Ectodermal cell (in vitro differentiated cells): ENCODE measurements at regions not wholly inside any gene's neighbourhood (a gene's known extent, or its start where the extent isn't known, plus 50 kb on each side); places are given as distances from the start of the nearest gene placed in this dataset.

Experiments used
- H3K27ac ChIP-seq: 2 replicates; pipeline ENCODE4 v1.7.0; 2013; ENCODE audit warnings: mild to moderate bottlenecking, low read depth, low read length; ENCODE audit not compliant: insufficient read depth, poor library complexity, severe bottlenecking
- H3K27me3 ChIP-seq: 2 replicates; pipeline ENCODE4 v1.7.0; 2013; ENCODE audit warnings: mild to moderate bottlenecking, low read length; ENCODE audit not compliant: insufficient read depth, control insufficient read depth, poor library complexity, severe bottlenecking
- H3K36me3 ChIP-seq: one replicate; pipeline ENCODE4 v1.7.0; 2013; ENCODE audit warnings: low read length; ENCODE audit not compliant: control insufficient read depth, insufficient read depth
- H3K4me1 ChIP-seq: one replicate; pipeline ENCODE4 v1.7.0; 2013; ENCODE audit warnings: low read length; ENCODE audit not compliant: control insufficient read depth, insufficient read depth
- H3K4me3 ChIP-seq: 2 replicates; pipeline ENCODE4 v1.7.0; 2013; ENCODE audit warnings: low read depth, low read length, control low read depth; ENCODE audit not compliant: insufficient read depth
- H3K9me3 ChIP-seq: 2 replicates; pipeline ENCODE4 v1.7.0; 2013; ENCODE audit warnings: mild to moderate bottlenecking, low read length, moderate library complexity; ENCODE audit not compliant: control insufficient read depth
- WGBS, 2 experiments: methylation state at CpG; one replicate each; pipeline ENCODE4 v1.1.7; 2013; ENCODE audit warnings: missing lambda C conversion rate in 2 of 2; 5-methylcytosine and 5-hydroxymethylcytosine counted together

DNA sequence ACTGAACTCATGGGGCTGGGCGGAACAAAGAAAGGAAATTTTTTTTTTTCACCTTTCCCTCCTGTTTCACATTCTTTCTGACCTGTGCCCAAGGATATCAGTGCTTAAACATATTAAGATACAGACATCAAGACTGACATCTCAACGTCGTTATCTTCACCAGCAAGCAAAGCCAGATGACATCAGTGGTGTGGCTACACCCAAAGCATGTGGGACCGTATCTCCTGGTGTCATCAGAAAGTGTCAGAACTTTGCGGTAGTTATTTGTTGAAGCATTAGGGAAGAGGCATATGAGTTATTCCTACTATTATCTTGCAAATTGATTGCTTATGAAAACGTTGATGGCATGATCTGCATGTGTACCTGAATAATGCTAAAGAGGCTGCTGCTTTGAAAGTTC, 487.4 kb downstream of the TLE4 start:
- H3K4me1 ChIP-seq, result peaks cover 12% of the 10 kb centered on the region
- H3K27me3 ChIP-seq, result no peaks in the 10 kb centered on the region
- peaks cover 2% of the 10 kb centered on the region for H3K9me3 ChIP-seq
- WGBS, 2 experiments, result 90 to 92% methylated on average over 6 of the region's 6 CpGs
- no peak overlapping the region for H3K27ac ChIP-seq
- no peaks in the 10 kb centered on the region for H3K36me3 ChIP-seq
- H3K4me3 ChIP-seq, result no peak overlapping the region

DNA sequence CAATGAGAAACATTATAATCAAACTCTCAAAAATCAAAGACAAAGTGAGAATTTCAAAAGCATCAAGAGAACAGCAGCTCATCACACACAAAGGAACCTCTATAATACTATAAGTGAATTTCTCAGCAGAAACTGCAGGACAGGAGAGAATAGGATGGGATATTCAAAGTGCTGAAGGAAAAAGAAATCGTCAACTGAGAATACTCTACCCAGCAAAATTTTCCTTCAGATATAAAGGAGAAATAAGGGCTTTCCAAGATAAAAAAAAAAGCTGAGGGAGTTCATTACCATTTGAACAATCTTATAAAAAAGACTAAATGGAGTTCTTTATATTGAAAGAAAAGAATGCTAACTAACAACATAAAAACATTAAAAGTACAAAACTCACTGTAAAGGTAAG, 481.1 kb downstream of the TLE4 start:
- H3K27me3 ChIP-seq, result no peaks in the 10 kb centered on the region
- no peak overlapping the region for H3K27ac ChIP-seq
- H3K4me3 ChIP-seq, result no peak overlapping the region
- H3K9me3 ChIP-seq, result peaks cover 3% of the 10 kb centered on the region
- H3K4me1 ChIP-seq, result no peaks in the 10 kb centered on the region
- 100% methylated on average over 1 of the region's 1 CpG; no CpG with 5 or more reads in 1 of the 2 experiments for WGBS, 2 experiments
- no peaks in the 10 kb centered on the region for H3K36me3 ChIP-seq

DNA sequence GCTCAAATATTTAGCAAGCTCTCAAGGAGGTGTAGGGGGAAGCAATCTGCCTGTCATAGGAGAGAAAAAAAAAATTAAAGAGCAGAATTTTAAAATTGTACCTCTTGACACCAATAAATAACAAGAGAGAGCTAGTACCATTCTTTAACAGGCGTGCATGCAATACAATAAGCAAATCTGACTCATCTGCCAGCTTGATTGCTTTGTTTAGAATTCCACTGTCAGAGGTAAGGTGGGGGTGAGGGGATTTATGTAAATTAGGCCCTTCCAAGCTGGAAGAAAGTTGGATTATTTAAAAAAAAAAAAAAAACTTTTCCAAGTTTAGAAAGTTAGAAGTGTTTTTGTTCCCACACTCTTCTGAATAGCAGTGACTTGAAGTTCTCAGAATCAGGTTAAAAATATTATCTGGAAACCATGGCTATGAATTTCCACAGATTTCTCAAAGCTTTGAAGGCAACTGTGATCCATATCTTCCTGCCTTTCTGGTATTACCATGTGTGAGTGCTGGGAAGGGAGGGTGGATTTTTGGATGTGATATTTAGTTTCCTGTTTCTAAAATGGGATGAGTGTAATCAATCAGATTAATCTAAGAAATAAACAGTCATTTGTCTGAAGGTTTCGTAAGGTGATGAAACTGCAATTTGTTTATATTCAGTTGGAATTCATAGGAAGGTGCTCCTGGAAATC, 477.5 kb downstream of the TLE4 start:
- WGBS, 2 experiments, result 62 to 72% methylated on average over 2 of the region's 2 CpGs
- Histone ChIP-seq H3K4me1 (no peaks in the 10 kb centered on the region), H3K36me3 (no peaks in the 10 kb centered on the region), H3K4me3 (no peak overlapping the region), H3K9me3 (peaks cover 3% of the 10 kb centered on the region), H3K27ac (no peak overlapping the region), H3K27me3 (no peaks in the 10 kb centered on the region)

DNA sequence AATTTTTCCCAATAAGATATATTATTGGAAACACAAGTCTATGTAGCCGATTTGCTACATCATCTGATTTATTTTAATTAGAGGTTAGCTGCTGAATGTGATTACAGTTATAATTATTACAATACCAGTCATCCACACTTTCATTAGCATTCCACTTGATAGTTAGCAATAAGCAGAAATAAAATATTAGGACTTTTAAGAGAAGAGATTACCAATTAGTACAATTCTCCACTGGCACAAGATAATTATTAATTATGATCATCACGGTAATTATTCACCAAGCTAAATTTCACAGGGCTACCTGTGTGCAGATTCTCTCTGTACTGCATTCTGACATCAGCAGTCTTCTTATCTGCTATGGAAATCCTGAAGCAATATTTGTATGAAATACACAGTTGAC, 474.7 kb downstream of the TLE4 start:
- Histone ChIP-seq H3K27ac (no peak overlapping the region), H3K36me3 (no peaks in the 10 kb centered on the region), H3K4me3 (no peak overlapping the region), H3K27me3 (no peaks in the 10 kb centered on the region), H3K4me1 (no peaks in the 10 kb centered on the region), H3K9me3 (no peaks in the 10 kb centered on the region)
- WGBS, 2 experiments, result 92 to 94% methylated on average over 1 of the region's 2 CpGs

DNA sequence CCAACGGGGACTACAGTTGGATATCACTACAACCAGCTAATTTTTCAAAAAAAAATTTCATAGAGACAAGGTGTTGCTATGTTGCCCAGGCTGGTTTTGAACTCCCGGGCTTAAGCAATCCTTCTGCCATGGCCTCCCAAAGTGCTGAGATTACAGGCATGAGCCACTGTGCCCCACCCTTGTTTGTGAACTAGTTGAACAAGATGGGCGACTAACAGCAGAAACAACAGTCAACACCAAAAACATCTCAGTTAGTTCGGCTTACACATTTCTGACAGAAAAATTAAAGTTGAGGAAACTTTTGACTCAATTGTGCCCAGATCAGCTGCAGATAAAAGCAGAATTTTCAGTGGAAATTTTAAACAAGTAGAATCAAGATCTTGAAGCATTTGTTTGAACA, 470.1 kb downstream of the TLE4 start:
- Histone ChIP-seq H3K27ac (no peak overlapping the region), H3K27me3 (no peaks in the 10 kb centered on the region), H3K36me3 (no peaks in the 10 kb centered on the region), H3K9me3 (no peaks in the 10 kb centered on the region), H3K4me3 (no peak overlapping the region), H3K4me1 (peaks cover 6% of the 10 kb centered on the region)
- 94 to 95% methylated on average over 4 of the region's 4 CpGs for WGBS, 2 experiments

DNA sequence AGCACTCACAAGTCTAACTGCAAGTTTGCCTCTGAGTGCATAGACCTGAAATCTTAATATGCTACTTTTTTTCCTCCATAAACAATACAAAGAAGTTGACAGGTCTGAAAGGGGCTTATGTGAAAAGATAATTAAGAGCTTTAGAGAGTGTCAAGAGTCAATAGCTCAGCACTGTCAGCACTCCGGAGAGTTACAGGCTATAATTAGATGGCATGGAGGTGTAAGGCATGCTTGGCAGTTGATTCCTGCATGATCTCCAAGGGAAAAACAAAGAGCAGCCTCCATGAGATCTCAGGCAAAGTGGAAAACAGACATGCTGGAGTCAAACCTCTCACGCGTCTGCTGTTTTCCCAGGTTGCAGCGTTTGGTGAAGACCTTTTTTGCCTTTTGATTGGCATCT, 468.7 kb downstream of the TLE4 start:
- no peaks in the 10 kb centered on the region for H3K36me3 ChIP-seq
- H3K4me3 ChIP-seq, result no peak overlapping the region
- 66 to 75% methylated on average over 4 of the region's 4 CpGs for WGBS, 2 experiments
- H3K4me1 ChIP-seq, result peaks cover 6% of the 10 kb centered on the region
- H3K9me3 ChIP-seq, result no peaks in the 10 kb centered on the region
- H3K27ac ChIP-seq, result no peak overlapping the region
- no peaks in the 10 kb centered on the region for H3K27me3 ChIP-seq

DNA sequence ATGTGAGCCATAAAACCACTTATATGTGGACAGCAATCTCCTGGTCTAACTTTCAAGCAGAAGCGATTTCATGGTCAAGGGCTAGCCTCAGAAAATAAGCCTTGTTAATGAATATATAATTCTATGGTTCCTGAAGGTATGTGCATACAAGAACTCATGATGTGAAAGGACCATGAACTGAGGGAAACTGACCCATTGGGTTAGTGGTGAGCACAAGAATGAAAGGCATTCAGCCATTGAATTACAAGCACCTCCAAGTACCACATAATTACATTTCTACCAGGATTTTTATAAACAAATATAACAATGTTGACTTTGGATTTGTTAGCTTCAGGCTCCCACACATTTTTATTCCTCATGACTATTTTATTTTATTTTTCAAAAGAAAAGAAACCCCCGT, 459.0 kb downstream of the TLE4 start:
- 81 to 100% methylated on average over 1 of the region's 2 CpGs for WGBS, 2 experiments
- no peaks in the 10 kb centered on the region for H3K27me3 ChIP-seq
- H3K9me3 ChIP-seq, result no peaks in the 10 kb centered on the region

DNA sequence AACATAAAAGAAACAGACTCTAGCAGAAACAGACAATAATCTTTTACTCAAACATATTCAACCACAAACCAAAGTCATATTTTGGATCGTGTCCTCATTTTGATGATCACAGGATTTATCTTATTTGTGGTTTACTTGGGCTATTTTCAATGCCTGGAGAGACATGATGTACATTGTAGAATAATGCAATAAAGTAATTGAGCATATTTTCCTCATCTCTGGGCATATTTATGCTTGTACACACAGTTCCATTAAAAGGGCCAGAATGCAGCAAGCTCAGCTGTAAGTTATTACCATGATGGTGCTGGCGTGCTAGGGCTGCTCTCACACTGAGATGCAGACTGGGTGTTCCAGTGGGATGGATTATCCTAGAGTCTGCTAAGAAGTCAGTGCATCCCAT, 456.7 kb downstream of the TLE4 start:
- H3K27me3 ChIP-seq, result no peaks in the 10 kb centered on the region

More for the DNA sequence above, 459.0 kb downstream of the TLE4 start:
- Histone ChIP-seq H3K4me1 (no peaks in the 10 kb centered on the region), H3K36me3 (no peaks in the 10 kb centered on the region), H3K27ac (no peak overlapping the region), H3K4me3 (no peak overlapping the region)

DNA sequence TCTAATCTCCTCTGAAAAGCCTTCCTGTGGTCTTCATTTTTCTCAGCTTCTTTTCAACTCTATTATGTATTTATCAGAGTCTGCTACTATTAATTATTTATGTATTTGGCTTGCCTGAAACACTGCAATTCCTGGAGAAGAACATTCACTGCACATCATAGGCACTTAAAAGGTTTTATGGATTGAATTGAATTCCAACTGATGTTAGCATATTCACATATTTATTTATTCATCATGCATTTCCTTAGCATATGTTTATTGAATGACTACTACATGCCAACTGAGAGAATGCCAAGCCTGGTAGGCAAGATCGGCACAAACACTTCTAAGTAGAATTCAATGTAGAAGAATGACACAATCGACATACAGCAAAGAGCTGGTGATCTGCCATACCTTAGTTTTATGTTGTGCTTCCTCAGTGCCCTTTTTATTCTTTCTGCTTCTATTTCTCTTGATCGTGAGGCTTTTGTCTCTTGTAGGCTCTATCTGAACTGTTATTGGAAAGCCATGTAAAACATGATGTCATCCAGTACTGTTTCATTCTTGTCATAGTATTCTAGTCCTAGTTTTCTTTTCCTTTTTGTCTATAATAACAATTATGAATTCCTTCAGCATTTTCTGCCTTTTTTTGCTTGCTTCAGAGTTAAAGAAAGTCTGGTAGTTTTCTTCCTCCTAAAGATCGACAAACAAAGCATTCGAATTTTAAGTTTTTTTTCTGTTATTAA, 454.2 kb downstream of the TLE4 start:
- no peaks in the 10 kb centered on the region for H3K27me3 ChIP-seq
- no peaks in the 10 kb centered on the region for H3K36me3 ChIP-seq
- H3K4me1 ChIP-seq, result no peaks in the 10 kb centered on the region
- WGBS, 2 experiments, result 97% methylated on average over 4 to 5 of the region's 5 CpGs
- H3K4me3 ChIP-seq, result no peak overlapping the region
- H3K27ac ChIP-seq, result no peak overlapping the region
- no peaks in the 10 kb centered on the region for H3K9me3 ChIP-seq

More for the DNA sequence above, 456.7 kb downstream of the TLE4 start:
- no peaks in the 10 kb centered on the region for H3K4me1 ChIP-seq
- H3K36me3 ChIP-seq, result no peaks in the 10 kb centered on the region
- H3K9me3 ChIP-seq, result no peaks in the 10 kb centered on the region
- H3K27ac ChIP-seq, result no peak overlapping the region
- 81 to 88% methylated on average over 2 of the region's 2 CpGs for WGBS, 2 experiments
- no peak overlapping the region for H3K4me3 ChIP-seq

DNA sequence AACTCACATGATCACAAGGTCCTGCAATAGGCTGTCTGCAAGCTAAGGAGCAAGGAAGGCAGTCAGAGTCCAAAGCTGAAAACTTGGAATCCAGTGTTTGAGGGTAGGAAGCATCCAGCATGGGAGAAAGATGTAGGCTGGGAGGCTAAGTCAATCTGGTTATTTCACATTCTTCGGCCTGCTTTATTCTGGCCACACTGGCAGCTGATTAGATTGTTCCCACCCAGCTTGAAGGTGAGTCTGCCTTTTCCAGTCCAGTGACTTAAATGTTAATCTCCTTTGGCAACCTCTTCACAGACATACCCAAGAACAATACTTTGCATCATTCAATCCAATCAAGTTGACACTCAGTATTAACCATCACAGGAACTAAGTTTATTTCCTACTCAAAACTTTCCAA, 453.4 kb downstream of the TLE4 start:
- 93 to 96% methylated on average over 1 of the region's 1 CpG for WGBS, 2 experiments
- Histone ChIP-seq H3K27ac (no peak overlapping the region), H3K27me3 (no peaks in the 10 kb centered on the region), H3K4me3 (no peak overlapping the region), H3K36me3 (no peaks in the 10 kb centered on the region), H3K4me1 (no peaks in the 10 kb centered on the region), H3K9me3 (no peaks in the 10 kb centered on the region)
